Testis (tissue), 2 donors: ENCODE measurements at regions not wholly inside any gene's neighbourhood (a gene's known extent, or its start where the extent isn't known, plus 50 kb on each side); places are given as distances from the start of the nearest gene placed in this dataset.
"Not testable (repeated sequence)": the region's sequence is repeated elsewhere in the genome, so short reads cannot be mapped to it uniquely, and the experiment has no call there.

ENCODE experiments used
- CTCF ChIP-seq, 3 experiments: fragments of 450-650 bp in 2 of 3; fragments of 200-600 bp in 1 of 3; sonication (generic) in 1 of 3; IDR thresholded peaks; one replicate each; pipeline ENCODE4 v1.5.1; 2016 to 2019; ENCODE audit warnings: antibody characterized with exemption in 3 of 3, mild to moderate bottlenecking in 2 of 3, moderate library complexity in 1 of 3
- POLR2A ChIP-seq: fragments of 450-650 bp; IDR thresholded peaks from one replicate; pipeline ENCODE4 v1.6.1; 2017; ENCODE audit warnings: antibody characterized with exemption, mild to moderate bottlenecking, moderate library complexity

GRCh38 chr12:130004310-130004877 lies 100.6 kb upstream of the TMEM132D start:
- not testable (repeated sequence) for TF ChIP-seq CTCF (IDR thresholded peaks at IDR 0.05); POLR2A
